OCI-LY7 (cell line): ENCODE measurements at regions not wholly inside any gene's neighbourhood (a gene's known extent, or its start where the extent isn't known, plus 50 kb on each side); places are given as distances from the start of the nearest gene placed in this dataset.

Experiments used
- BruUV-seq: library from RNA; stranded (reverse); fragments of 400-500 nt; replicated peaks from 2 replicates; lab custom pipeline; 2021; lab: Mats Ljungman, UMichigan
- CTCF ChIA-PET: fragments of 300-600 bp; sonication (Branson Sonifier 250); formaldehyde crosslinking; loops from one replicate; lab custom pipeline; 2022; ENCODE audit warnings: antibody characterized with exemption; ENCODE audit not compliant: unreplicated experiment; lab: Charles Lee
- POLR2A ChIA-PET: fragments of 300-600 bp; sonication (Branson Sonifier 250); formaldehyde crosslinking; loops from one replicate; lab custom pipeline; 2022; ENCODE audit warnings: antibody characterized with exemption; lab: Charles Lee
- DNase-seq: peaks from one replicate; pipeline ENCODE4 v3.0.0-alpha.2; 2015; ENCODE audit warnings: low spot score
- H2AFZ ChIP-seq: fragments of 200-600 bp; sonication (generic), shearing (Covaris generic); 2 replicates; pipeline ENCODE4 v1.6.1; 2014; ENCODE audit warnings: mild to moderate bottlenecking, antibody characterized with exemption, low read length, moderate library complexity
- H3K27ac ChIP-seq: fragments of 200-600 bp; sonication (generic); 2 replicates; pipeline ENCODE4 v1.5.1; 2014; ENCODE audit warnings: mixed run types, low read depth, mild to moderate bottlenecking, moderate library complexity, low read length, inconsistent platforms; ENCODE audit not compliant: poor library complexity, severe bottlenecking
- H3K36me3 ChIP-seq: fragments of 200-600 bp; sonication (generic); 2 replicates; pipeline ENCODE4 v1.6.1; 2014; ENCODE audit warnings: mild to moderate bottlenecking, antibody characterized with exemption, low read length, moderate library complexity, mixed read lengths; ENCODE audit not compliant: insufficient read depth
- H3K4me1 ChIP-seq: fragments of 200-600 bp; sonication (generic); 2 replicates; pipeline ENCODE4 v1.5.1; 2014; ENCODE audit warnings: mild to moderate bottlenecking, low read length; ENCODE audit not compliant: insufficient read depth, poor library complexity, severe bottlenecking
- H3K4me2 ChIP-seq: fragments of 200-600 bp; sonication (generic); 2 replicates; pipeline ENCODE4 v1.6.1; 2014; ENCODE audit warnings: mild to moderate bottlenecking, low read length
- H3K4me3 ChIP-seq: fragments of 200-600 bp; sonication (generic); 2 replicates; pipeline ENCODE4 v1.5.1; 2014; ENCODE audit warnings: mild to moderate bottlenecking, low read depth, low read length; ENCODE audit not compliant: poor library complexity, severe bottlenecking
- H3K79me2 ChIP-seq: fragments of 200-600 bp; sonication (generic); 2 replicates; pipeline ENCODE4 v1.6.1; 2016; ENCODE audit warnings: low read depth, mild to moderate bottlenecking, low read length, moderate library complexity, mixed read lengths; ENCODE audit not compliant: insufficient read depth
- H3K9me2 ChIP-seq: fragments of 200-600 bp; sonication (generic); 2 replicates; pipeline ENCODE4 v1.6.1; 2016; ENCODE audit warnings: mild to moderate bottlenecking, low read length, mixed read lengths; ENCODE audit not compliant: insufficient read depth
- H3K9me3 ChIP-seq: fragments of 200-600 bp; sonication (generic); 2 replicates; pipeline ENCODE4 v1.6.1; 2014; ENCODE audit warnings: mild to moderate bottlenecking, mixed run types, low read length, mixed read lengths
- H4K20me1 ChIP-seq: fragments of 200-600 bp; sonication (generic); 2 replicates; pipeline ENCODE4 v1.6.1; 2014; ENCODE audit warnings: mild to moderate bottlenecking, antibody characterized with exemption, low read length, moderate library complexity, mixed read lengths; ENCODE audit not compliant: insufficient read depth
- EZH2phosphoT487 ChIP-seq: fragments of 200-600 bp; sonication (generic); IDR thresholded peaks from 2 replicates; pipeline ENCODE4 v1.6.1; 2018; ENCODE audit warnings: low read depth, borderline replicate concordance, mild to moderate bottlenecking, mixed run types, antibody characterized with exemption, low read length, moderate library complexity, mixed read lengths
- intact Hi-C: fragments of 100-400 bp; cut with micrococcal nuclease; formaldehyde crosslinking; loops from one replicate; pipeline ENCODE4 v1.10.0; 2022; ENCODE audit not compliant: unreplicated experiment
- TF ChIP-seq, protein P1 (sequence below): fragments of 200-600 bp; sonication (generic); conservative IDR thresholded peaks from 2 replicates; pipeline ENCODE4 v1.5.1; 2014; ENCODE audit warnings: mild to moderate bottlenecking, antibody characterized with exemption, low read length, moderate library complexity, mixed read lengths

DNA sequence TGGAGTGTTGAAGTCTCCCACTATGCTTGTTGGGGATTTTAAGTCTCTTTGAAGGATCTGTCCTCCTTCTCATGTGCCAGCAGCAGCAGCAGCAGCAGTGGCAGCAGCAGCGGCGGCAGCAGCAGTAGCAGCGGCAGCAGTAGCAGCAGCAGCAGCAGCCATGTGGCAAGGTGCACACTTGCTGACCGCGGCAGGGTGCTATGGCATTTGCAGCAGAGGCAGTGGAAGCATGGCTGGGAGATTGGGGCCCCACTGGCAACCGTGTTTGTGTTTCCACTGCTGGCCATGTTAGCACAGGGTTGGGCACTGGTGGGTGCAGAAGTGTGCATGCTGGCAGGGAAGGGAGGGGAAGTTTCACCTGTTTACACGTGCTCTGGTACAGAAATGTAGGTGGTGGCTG, 280.1 kb downstream of the NUP35 start:
- Histone ChIP-seq H3K4me2 (no peak overlapping the region), H4K20me1 (no peaks in the 10 kb centered on the region), H3K4me3 (no peak overlapping the region), H3K36me3 (no peaks in the 10 kb centered on the region), H3K27ac (no peak overlapping the region), H3K9me2 (no peaks in the 10 kb centered on the region), H2AFZ (no peak overlapping the region), H3K9me3 (no peaks in the 10 kb centered on the region), H3K4me1 (no peaks in the 10 kb centered on the region), H3K79me2 (no peaks in the 10 kb centered on the region)
- no peak for DNase-seq
- no TSS peak for BruUV-seq
- TF ChIP-seq EZH2phosphoT487, result no peak
- TF ChIP-seq, protein P1, sequence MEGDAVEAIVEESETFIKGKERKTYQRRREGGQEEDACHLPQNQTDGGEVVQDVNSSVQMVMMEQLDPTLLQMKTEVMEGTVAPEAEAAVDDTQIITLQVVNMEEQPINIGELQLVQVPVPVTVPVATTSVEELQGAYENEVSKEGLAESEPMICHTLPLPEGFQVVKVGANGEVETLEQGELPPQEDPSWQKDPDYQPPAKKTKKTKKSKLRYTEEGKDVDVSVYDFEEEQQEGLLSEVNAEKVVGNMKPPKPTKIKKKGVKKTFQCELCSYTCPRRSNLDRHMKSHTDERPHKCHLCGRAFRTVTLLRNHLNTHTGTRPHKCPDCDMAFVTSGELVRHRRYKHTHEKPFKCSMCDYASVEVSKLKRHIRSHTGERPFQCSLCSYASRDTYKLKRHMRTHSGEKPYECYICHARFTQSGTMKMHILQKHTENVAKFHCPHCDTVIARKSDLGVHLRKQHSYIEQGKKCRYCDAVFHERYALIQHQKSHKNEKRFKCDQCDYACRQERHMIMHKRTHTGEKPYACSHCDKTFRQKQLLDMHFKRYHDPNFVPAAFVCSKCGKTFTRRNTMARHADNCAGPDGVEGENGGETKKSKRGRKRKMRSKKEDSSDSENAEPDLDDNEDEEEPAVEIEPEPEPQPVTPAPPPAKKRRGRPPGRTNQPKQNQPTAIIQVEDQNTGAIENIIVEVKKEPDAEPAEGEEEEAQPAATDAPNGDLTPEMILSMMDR, result no peak
- CTCF ChIA-PET, result no interaction called here
- POLR2A ChIA-PET, result no interaction called here
- intact Hi-C loops, result no loop called here

DNA sequence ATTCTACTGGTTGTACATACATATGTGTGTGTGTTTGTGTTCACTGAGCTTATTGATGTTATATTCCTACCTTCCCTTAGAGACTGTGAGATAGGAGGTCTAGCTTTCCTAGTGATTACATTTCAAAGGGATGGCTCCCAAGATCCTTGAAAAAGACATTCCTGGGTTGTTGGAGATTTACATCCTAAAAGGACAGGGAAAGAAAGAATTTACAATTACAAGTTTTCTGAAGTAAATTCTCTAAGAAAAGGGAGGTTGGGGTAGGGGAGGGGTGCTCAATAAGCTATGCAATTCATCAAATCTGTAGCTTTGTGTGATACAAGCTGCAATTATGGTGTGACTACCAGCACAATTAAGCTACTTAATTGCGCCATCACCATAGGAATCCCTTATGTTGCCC, 284.3 kb downstream of the NUP35 start:
- BruUV-seq, result no TSS peak
- no peak overlapping the region for H2AFZ ChIP-seq
- H4K20me1 ChIP-seq, result no peaks in the 10 kb centered on the region
- no peaks in the 10 kb centered on the region for H3K9me2 ChIP-seq
- no peak overlapping the region for H3K4me3 ChIP-seq
- no peaks in the 10 kb centered on the region for H3K36me3 ChIP-seq
- no peak for DNase-seq
- no peaks in the 10 kb centered on the region for H3K4me1 ChIP-seq
- TF ChIP-seq, protein P1, result no peak
- no peak for TF ChIP-seq EZH2phosphoT487
- H3K4me2 ChIP-seq, result no peak overlapping the region
- no peaks in the 10 kb centered on the region for H3K79me2 ChIP-seq
- ChIA-PET CTCF (no interaction called here), POLR2A (interaction anchor here (1.0 kb wide), 1 partner anchor 32 kb away, joined by 3 read pairs; no protein-coding TSS in a partner anchor)
- H3K27ac ChIP-seq, result no peak overlapping the region
- no peaks in the 10 kb centered on the region for H3K9me3 ChIP-seq
- intact Hi-C loops, result no loop called here

DNA sequence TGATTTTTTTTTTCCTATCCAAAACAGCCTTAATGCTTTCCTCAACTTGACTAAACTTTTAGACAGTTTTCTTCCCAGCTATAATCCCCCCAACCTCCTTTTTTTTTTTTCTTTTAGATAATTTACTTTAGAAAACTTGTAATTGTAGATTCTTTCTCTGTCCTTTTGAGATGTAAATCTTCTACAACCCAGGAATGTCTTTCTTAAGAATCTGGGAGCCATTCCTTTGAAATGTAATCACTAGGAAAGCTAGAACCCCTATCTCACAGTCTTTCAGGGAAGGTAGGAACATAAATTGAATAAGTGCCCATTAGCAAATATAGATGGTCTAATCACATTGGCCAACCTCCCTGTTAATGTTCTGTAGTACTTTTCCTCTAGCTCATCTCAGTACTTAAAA, 285.4 kb downstream of the NUP35 start:
- ChIA-PET CTCF (no interaction called here), POLR2A (interaction anchor here (0.6 kb wide), 1 partner anchor 106 kb away, joined by 6 read pairs; no protein-coding TSS in a partner anchor)

More for the DNA sequence above, 285.4 kb downstream of the NUP35 start:
- TF ChIP-seq EZH2phosphoT487, result no peak
- TF ChIP-seq, protein P1, result no peak
- H2AFZ ChIP-seq, result no peak overlapping the region
- intact Hi-C loops, result no loop called here
- H3K4me1 ChIP-seq, result no peaks in the 10 kb centered on the region
- no peaks in the 10 kb centered on the region for H3K79me2 ChIP-seq
- H3K9me2 ChIP-seq, result no peaks in the 10 kb centered on the region
- no peaks in the 10 kb centered on the region for H4K20me1 ChIP-seq
- no peaks in the 10 kb centered on the region for H3K9me3 ChIP-seq
- no peak for DNase-seq
- no TSS peak for BruUV-seq
- no peak overlapping the region for H3K4me2 ChIP-seq
- no peak overlapping the region for H3K27ac ChIP-seq
- H3K4me3 ChIP-seq, result no peak overlapping the region
- no peaks in the 10 kb centered on the region for H3K36me3 ChIP-seq
